Fibroblast of mammary gland (primary cell): ENCODE measurements at regions not wholly inside any gene's neighbourhood (a gene's known extent, or its start where the extent isn't known, plus 50 kb on each side); places are given as distances from the start of the nearest gene placed in this dataset.
A peak's percentile ranks its signal among the peaks of the same experiment; 100 is the strongest.

Source experiments
- DNase-seq: peaks from one replicate; pipeline ENCODE4 v3.0.0-alpha.2; 2010; ENCODE audit warnings: low read depth
- H3K4me3 ChIP-seq: 2 replicates; pipeline ENCODE4 v1.5.1; 2011; ENCODE audit warnings: low read depth, mild to moderate bottlenecking, low read length, moderate library complexity; ENCODE audit not compliant: control insufficient read depth
- CTCF ChIP-seq: conservative IDR thresholded peaks from 2 replicates; pipeline ENCODE4 v1.5.1; 2011; ENCODE audit warnings: low read depth, low read length, inconsistent platforms; ENCODE audit not compliant: control insufficient read depth, insufficient read depth

- H3K4me3 ChIP-seq, result no peak overlapping the region
- DNase-seq, result no peak
- no peak for TF ChIP-seq CTCF
Measured at GRCh38 chrX:63439580-63439979, 88.4 kb upstream of the SPIN4 start.

- no peak for DNase-seq
- no peak overlapping the region for H3K4me3 ChIP-seq
- TF ChIP-seq CTCF, result no peak
Measured at GRCh38 chrX:63436865-63437264, 85.7 kb upstream of the SPIN4 start.

GRCh38 chrX:63434665-63435064 lies 83.5 kb upstream of the SPIN4 start:
- no peak for TF ChIP-seq CTCF
- H3K4me3 ChIP-seq, result no peak overlapping the region
- DNase-seq, result peak; percentile 2

- no peak overlapping the region for H3K4me3 ChIP-seq
- no peak for TF ChIP-seq CTCF
- no peak for DNase-seq
Measured at GRCh38 chrX:63434206-63434605, 83.1 kb upstream of the SPIN4 start.

GRCh38 chrX:63430026-63430425 lies 78.9 kb upstream of the SPIN4 start:
- TF ChIP-seq CTCF, result no peak
- H3K4me3 ChIP-seq, result no peak overlapping the region
- no peak for DNase-seq

GRCh38 chrX:63428348-63428747 lies 77.2 kb upstream of the SPIN4 start:
- H3K4me3 ChIP-seq, result no peak overlapping the region
- TF ChIP-seq CTCF, result no peak
- peak; percentile 1 for DNase-seq

GRCh38 chrX:63426519-63426918 lies 75.4 kb upstream of the SPIN4 start:
- no peak overlapping the region for H3K4me3 ChIP-seq
- DNase-seq, result no peak
- TF ChIP-seq CTCF, result no peak
